Epithelial cell of prostate (primary cell): ENCODE measurements at regions not wholly inside any gene's neighbourhood (a gene's known extent, or its start where the extent isn't known, plus 50 kb on each side); places are given as distances from the start of the nearest gene placed in this dataset.
"Not testable (repeated sequence)": the region's sequence is repeated elsewhere in the genome, so short reads cannot be mapped to it uniquely, and the experiment has no call there.

Experiments
- DNase-seq: peaks from one replicate; pipeline ENCODE4 v3.0.0-alpha.2; 2011; ENCODE audit warnings: low read depth, low spot score
- H3K27ac ChIP-seq: fragments of 450-650 bp; 2 replicates; pipeline ENCODE4 v1.5.1; 2017; ENCODE audit warnings: mild to moderate bottlenecking

- DNase-seq: no peak
These were observed 50.2 kb upstream of the THSD7B start for GRCh38 chr2:136715146-136715545.

GRCh38 chr2:136714452-136714951 lies 50.8 kb upstream of the THSD7B start:
- DNase-seq: no peak
- H3K27ac ChIP-seq: no peak overlapping the region

More at GRCh38 chr2:136715146-136715545, 50.2 kb upstream of the THSD7B start:
- no peak overlapping the region for H3K27ac ChIP-seq

- no peak for DNase-seq
- H3K27ac ChIP-seq: no peak overlapping the region
These were observed 51.6 kb upstream of the THSD7B start for GRCh38 chr2:136713739-136714138.

GRCh38 chr2:136705336-136705735 lies 60.0 kb upstream of the THSD7B start:
- H3K27ac ChIP-seq: no peak overlapping the region
- no peak for DNase-seq

GRCh38 chr2:136703214-136703613 lies 62.1 kb upstream of the THSD7B start:
- H3K27ac ChIP-seq: no peak overlapping the region
- peak; percentile 0 for DNase-seq

- no peak for DNase-seq
- no peak overlapping the region for H3K27ac ChIP-seq
These were observed 68.9 kb upstream of the THSD7B start for GRCh38 chr2:136696438-136696837.

GRCh38 chr2:136693966-136694365 lies 71.4 kb upstream of the THSD7B start:
- no peak for DNase-seq
- no peak overlapping the region for H3K27ac ChIP-seq

- DNase-seq, H3K27ac ChIP-seq: not testable (repeated sequence)
These were observed 85.3 kb upstream of the THSD7B start for GRCh38 chr2:136680079-136680478.

GRCh38 chr2:136665736-136666135 lies 99.6 kb upstream of the THSD7B start:
- no peak for DNase-seq
- no peak overlapping the region for H3K27ac ChIP-seq

- no peak for DNase-seq
- no peak overlapping the region for H3K27ac ChIP-seq
These were observed 100.5 kb upstream of the THSD7B start for GRCh38 chr2:136664713-136665405.

GRCh38 chr2:136658201-136658600 lies 107.1 kb upstream of the THSD7B start:
- no peak for DNase-seq
- no peak overlapping the region for H3K27ac ChIP-seq

- H3K27ac ChIP-seq: no peak overlapping the region
- DNase-seq: no peak
These were observed 111.5 kb upstream of the THSD7B start for GRCh38 chr2:136653861-136654260.

GRCh38 chr2:136651456-136652010 lies 113.8 kb upstream of the THSD7B start:
- DNase-seq: no peak
- no peak overlapping the region for H3K27ac ChIP-seq

- DNase-seq: no peak
- no peak overlapping the region for H3K27ac ChIP-seq
These were observed 118.3 kb upstream of the THSD7B start for GRCh38 chr2:136647039-136647438.

- H3K27ac ChIP-seq: no peak overlapping the region
- no peak for DNase-seq
These were observed 120.0 kb upstream of the THSD7B start for GRCh38 chr2:136645236-136645828.

- no peak for DNase-seq
- H3K27ac ChIP-seq: no peak overlapping the region
These were observed 125.7 kb upstream of the THSD7B start for GRCh38 chr2:136639651-136640050.

- no peak for DNase-seq
- no peak overlapping the region for H3K27ac ChIP-seq
These were observed 127.2 kb upstream of the THSD7B start for GRCh38 chr2:136638193-136638592.

GRCh38 chr2:136637402-136637801 lies 127.9 kb upstream of the THSD7B start:
- no peak for DNase-seq
- H3K27ac ChIP-seq: no peak overlapping the region

- no peak for DNase-seq
- H3K27ac ChIP-seq: no peak overlapping the region
These were observed 136.9 kb upstream of the THSD7B start for GRCh38 chr2:136628490-136628889.

- DNase-seq: no peak
- H3K27ac ChIP-seq: no peak overlapping the region
These were observed 152.2 kb upstream of the THSD7B start for GRCh38 chr2:136613096-136613495.

- DNase-seq: no peak
- no peak overlapping the region for H3K27ac ChIP-seq
These were observed 153.3 kb upstream of the THSD7B start for GRCh38 chr2:136612079-136612478.

GRCh38 chr2:136611451-136611850 lies 153.9 kb upstream of the THSD7B start:
- no peak for DNase-seq
- no peak overlapping the region for H3K27ac ChIP-seq
